ENCODE measurements at regions not wholly inside any gene's neighbourhood (a gene's known extent, or its start where the extent isn't known, plus 50 kb on each side); places are given as distances from the start of the nearest gene placed in this dataset.

- TF ChIP-seq EZH2phosphoT487 (IDR thresholded peaks at IDR 0.05; ENCODE audit: borderline replicate concordance, low read depth, low read length): no peak
- no peak for TF ChIP-seq CTCF (conservative IDR thresholded peaks at IDR 0.05; ENCODE audit: low read length)
Observed at GRCh38 chr1:177812650-177813049, 157.2 kb downstream of the SEC16B start.

Measured in OCI-LY7 (cell line).